LNCAP (cell line): ENCODE measurements at regions not wholly inside any gene's neighbourhood (a gene's known extent, or its start where the extent isn't known, plus 50 kb on each side); places are given as distances from the start of the nearest gene placed in this dataset.

Experiments
- TF ChIP-seq, protein P1 (sequence below): fragments of 450-650 bp; IDR thresholded peaks from 2 replicates; pipeline ENCODE4 v1.5.1; 2017; ENCODE audit warnings: mild to moderate bottlenecking

GRCh38 chr4:38289553-38289952 lies 329.4 kb downstream of the PTTG2 start:
- TF ChIP-seq, protein P1, sequence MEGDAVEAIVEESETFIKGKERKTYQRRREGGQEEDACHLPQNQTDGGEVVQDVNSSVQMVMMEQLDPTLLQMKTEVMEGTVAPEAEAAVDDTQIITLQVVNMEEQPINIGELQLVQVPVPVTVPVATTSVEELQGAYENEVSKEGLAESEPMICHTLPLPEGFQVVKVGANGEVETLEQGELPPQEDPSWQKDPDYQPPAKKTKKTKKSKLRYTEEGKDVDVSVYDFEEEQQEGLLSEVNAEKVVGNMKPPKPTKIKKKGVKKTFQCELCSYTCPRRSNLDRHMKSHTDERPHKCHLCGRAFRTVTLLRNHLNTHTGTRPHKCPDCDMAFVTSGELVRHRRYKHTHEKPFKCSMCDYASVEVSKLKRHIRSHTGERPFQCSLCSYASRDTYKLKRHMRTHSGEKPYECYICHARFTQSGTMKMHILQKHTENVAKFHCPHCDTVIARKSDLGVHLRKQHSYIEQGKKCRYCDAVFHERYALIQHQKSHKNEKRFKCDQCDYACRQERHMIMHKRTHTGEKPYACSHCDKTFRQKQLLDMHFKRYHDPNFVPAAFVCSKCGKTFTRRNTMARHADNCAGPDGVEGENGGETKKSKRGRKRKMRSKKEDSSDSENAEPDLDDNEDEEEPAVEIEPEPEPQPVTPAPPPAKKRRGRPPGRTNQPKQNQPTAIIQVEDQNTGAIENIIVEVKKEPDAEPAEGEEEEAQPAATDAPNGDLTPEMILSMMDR = no peak

GRCh38 chr4:38290366-38290765 lies 330.2 kb downstream of the PTTG2 start:
- TF ChIP-seq, protein P1 = no peak

GRCh38 chr4:38290914-38291313 lies 330.7 kb downstream of the PTTG2 start:
- TF ChIP-seq, protein P1 = no peak

DNA sequence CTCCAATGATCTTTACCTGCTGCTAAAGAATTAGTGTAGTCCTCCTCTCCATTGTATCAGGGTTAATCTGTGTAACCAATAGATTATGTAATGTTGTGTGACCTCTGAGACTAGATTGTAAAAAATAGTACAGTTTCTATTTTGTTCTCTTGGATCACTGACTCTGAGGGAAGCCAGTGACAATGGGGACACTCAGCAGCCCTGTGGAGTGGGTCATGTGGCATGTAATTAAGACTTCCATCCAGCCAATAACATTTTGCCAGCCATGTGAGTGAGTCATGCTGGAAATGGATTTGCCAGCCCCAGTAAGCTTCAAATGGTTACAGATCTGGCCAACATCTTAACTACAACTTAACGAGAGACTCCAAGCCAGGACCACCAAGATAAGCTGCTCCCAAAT lies 332.3 kb downstream of the PTTG2 start:
- TF ChIP-seq, protein P1 = no peak

- TF ChIP-seq, protein P1 = no peak
These were observed 334.0 kb downstream of the PTTG2 start for GRCh38 chr4:38294238-38294637.

GRCh38 chr4:38297061-38297460 lies 336.9 kb downstream of the PTTG2 start:
- TF ChIP-seq, protein P1 = no peak

DNA sequence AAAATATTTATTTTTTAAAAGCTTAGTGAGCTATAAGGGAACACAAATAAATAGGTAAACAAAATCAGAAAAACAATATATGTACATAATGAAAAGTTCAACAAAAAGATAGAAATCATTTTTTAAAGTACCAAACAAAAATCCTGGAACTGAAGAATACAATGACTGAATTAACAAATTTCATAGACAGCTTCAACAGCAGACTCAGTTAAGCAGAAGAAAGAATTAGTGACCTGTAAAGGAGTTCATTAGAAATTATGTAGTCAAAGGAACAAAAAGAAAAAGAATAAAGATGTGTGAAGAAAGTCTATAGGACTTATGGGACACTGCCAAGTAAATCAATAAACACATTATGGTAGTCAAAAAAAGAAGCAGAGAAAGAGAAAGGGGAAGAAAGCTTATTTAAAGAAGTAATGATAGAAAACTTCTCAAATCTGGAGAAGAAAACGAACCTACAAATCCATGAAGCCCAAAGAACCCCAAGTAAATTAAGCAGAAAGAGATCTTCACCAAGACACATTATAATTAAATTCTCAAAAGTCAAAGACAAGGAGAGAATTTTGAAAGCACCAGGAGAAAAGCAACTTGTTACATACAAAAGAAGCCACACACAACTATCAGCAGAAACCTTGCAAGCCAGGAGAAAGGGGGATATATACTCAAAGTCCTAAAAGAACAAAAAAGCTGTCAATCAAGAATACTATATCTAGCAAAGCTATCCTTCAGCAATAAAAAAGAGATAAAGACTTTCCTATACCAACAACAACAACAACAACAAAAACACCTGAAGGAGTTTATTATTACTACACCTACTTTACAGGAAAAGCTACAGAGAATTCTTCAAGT lies 338.9 kb downstream of the PTTG2 start:
- TF ChIP-seq, protein P1 = no peak
